Natural killer cell (primary cell): ENCODE measurements at regions not wholly inside any gene's neighbourhood (a gene's known extent, or its start where the extent isn't known, plus 50 kb on each side); places are given as distances from the start of the nearest gene placed in this dataset.

Experiments used
- ATAC-seq, 3 donors: fragments of 150-1000 bp in 2 of 3; fragments of 200-7000 bp in 1 of 3; cut with Tn5 transposase; 1 replicate in 1 of 3; 2 replicates in 2 of 3; pipeline ENCODE4 v1.10.0; 2021; ENCODE audit warnings: mild to moderate bottlenecking in 2 of 3, moderate library complexity in 2 of 3
- DNase-seq, 2 donors: peaks; one replicate each; pipeline versions ENCODE4 v3.0.0 to v3.0.0-alpha.2; 2013 to 2021; ENCODE audit warnings: mixed read lengths in 1 of 2
- H3K27ac ChIP-seq: one replicate; pipeline ENCODE4 v1.5.1; 2013; ENCODE audit warnings: mild to moderate bottlenecking, low read length
- H3K27me3 ChIP-seq: one replicate; pipeline ENCODE4 v1.6.1; 2013; ENCODE audit warnings: low read length; ENCODE audit not compliant: control insufficient read depth, insufficient read depth
- H3K36me3 ChIP-seq: one replicate; pipeline ENCODE4 v1.6.1; 2013; ENCODE audit warnings: low read length; ENCODE audit not compliant: control insufficient read depth, insufficient read depth
- H3K4me1 ChIP-seq: one replicate; pipeline ENCODE4 v1.6.1; 2013; ENCODE audit warnings: low read length; ENCODE audit not compliant: control insufficient read depth, insufficient read depth
- H3K4me3 ChIP-seq: one replicate; pipeline ENCODE4 v1.5.1; 2013; ENCODE audit warnings: low read length
- H3K9me3 ChIP-seq: one replicate; pipeline ENCODE4 v1.6.1; 2013; ENCODE audit warnings: low read length; ENCODE audit not compliant: control insufficient read depth, insufficient read depth
- H3K27ac Mint-ChIP-seq, 2 donors: one replicate each; pipeline ENCODE4 v1.8.0; 2022; ENCODE audit warnings: mild to moderate bottlenecking in 2 of 2, mixed read lengths in 2 of 2, moderate library complexity in 1 of 2
- H3K27me3 Mint-ChIP-seq, 2 donors: one replicate each; pipeline ENCODE4 v1.8.0; 2022; ENCODE audit warnings: low read depth in 2 of 2, mixed read lengths in 2 of 2
- H3K36me3 Mint-ChIP-seq: one replicate; pipeline ENCODE4 v1.8.0; 2022; ENCODE audit warnings: mixed read lengths
- H3K4me1 Mint-ChIP-seq, 2 donors: one replicate each; pipeline ENCODE4 v1.8.0; 2022; ENCODE audit warnings: mixed read lengths in 2 of 2
- H3K4me3 Mint-ChIP-seq: one replicate; pipeline ENCODE4 v1.8.0; 2022; ENCODE audit warnings: mild to moderate bottlenecking, moderate library complexity, mixed read lengths
- H3K9me3 Mint-ChIP-seq, 2 donors: one replicate each; pipeline ENCODE4 v1.8.0; 2022; ENCODE audit warnings: mixed read lengths in 2 of 2
- CTCF ChIP-seq: fragments of 200-600 bp; IDR thresholded peaks from one replicate; pipeline ENCODE4 v1.8.0; 2022; ENCODE audit warnings: antibody characterized with exemption
- WGBS: methylation state at CpG from one replicate; pipeline ENCODE4 v1.1.7; 2013; ENCODE audit warnings: missing lambda C conversion rate; ENCODE audit not compliant: insufficient coverage; 5-methylcytosine and 5-hydroxymethylcytosine counted together
- intact Hi-C: fragments of 100-400 bp; cut with micrococcal nuclease; formaldehyde crosslinking; loops from one replicate; pipeline ENCODE4 v1.14.2; 2022

DNA sequence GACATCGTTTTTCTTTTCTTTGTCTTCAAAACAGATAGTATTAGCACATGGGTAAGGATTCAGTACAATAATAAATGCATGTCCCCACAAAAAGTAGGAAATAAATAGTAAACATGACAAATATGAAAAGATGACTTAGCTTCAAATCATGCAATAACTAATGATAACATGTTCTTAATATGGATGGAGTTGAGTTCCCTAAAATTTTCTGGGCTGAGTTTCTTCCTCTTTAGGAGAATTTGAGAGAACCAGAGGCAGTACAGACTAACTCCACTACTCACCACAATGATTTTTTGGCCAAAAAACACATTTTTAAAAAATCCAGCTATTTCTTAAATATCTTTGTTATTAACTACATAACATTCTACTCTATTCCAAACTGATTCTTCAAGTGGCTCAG lies 432.3 kb upstream of the HS3ST1 start:
- intact Hi-C loops = no loop called here
- no peaks in the 10 kb centered on the region for H3K27me3 ChIP-seq
- Mint-ChIP-seq H3K36me3 (no peaks in the 10 kb centered on the region), H3K9me3 (peaks cover 10 to 19% of the 10 kb centered on the region in 2 donors), H3K4me3 (no peak overlapping the region), H3K4me1 (no peaks in the 10 kb centered on the region), H3K27me3 (no peaks in the 10 kb centered on the region), H3K27ac (no peak overlapping the region)
- no peaks in the 10 kb centered on the region for H3K36me3 ChIP-seq
- no peak for DNase-seq
- TF ChIP-seq CTCF = no peak
- no peak for ATAC-seq
- H3K4me3 ChIP-seq = no peak overlapping the region
- WGBS = no CpG with 5 or more reads among the region's 1 CpG
- no peaks in the 10 kb centered on the region for H3K4me1 ChIP-seq
- H3K27ac ChIP-seq = no peak overlapping the region
- H3K9me3 ChIP-seq = peaks cover 5% of the 10 kb centered on the region

DNA sequence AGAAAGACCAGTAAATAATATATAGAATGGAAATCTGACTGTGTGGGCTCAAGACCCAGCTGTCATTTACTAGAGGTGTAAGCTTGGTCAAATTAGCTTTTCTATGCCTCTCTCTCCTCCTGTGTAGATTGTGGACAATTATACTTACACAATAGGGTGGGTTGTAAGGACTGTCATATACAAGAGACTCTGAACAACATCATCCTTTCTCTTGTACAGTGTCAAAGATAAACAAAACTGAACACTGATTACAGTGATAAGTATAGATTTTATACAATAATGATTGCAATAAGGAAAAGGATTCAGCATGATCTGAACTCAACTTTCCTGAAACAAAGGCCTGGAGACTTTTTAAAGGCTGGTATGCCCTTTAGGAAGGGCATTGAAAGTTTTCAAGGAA lies 429.2 kb upstream of the HS3ST1 start:
- Mint-ChIP-seq H3K36me3 (no peaks in the 10 kb centered on the region), H3K27ac (no peak overlapping the region), H3K4me1 (no peaks in the 10 kb centered on the region), H3K4me3 (no peak overlapping the region), H3K27me3 (no peaks in the 10 kb centered on the region), H3K9me3 (peaks cover 8 to 18% of the 10 kb centered on the region in 2 donors)
- Histone ChIP-seq H3K4me3 (no peak overlapping the region), H3K27ac (no peak overlapping the region), H3K9me3 (peaks cover 5% of the 10 kb centered on the region), H3K4me1 (no peaks in the 10 kb centered on the region), H3K36me3 (no peaks in the 10 kb centered on the region), H3K27me3 (no peaks in the 10 kb centered on the region)
- no peak for TF ChIP-seq CTCF
- DNase-seq = no peak
- ATAC-seq = no peak
- intact Hi-C loops = no loop called here

DNA sequence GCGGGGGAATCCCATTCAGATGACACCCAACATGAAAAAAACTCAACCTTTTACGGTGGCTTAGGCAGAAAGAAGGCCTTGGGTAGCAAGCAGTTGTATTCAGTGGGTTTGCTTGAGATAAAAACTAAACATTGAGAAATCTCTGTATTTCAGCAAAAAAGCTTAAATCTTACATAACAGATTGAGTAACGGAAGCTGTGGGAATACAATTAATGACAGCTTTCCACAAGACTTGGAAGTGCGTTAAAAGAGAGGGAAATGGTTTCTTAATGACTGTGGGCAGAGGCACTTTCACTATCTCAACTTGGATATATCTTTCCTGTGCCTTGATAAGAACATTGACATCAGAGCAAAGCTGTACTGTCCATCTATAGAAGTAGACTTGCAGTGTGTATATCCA lies 418.5 kb upstream of the HS3ST1 start:
- ATAC-seq (no peak), DNase-seq (no peak)
- no peak overlapping the region for H3K4me3 ChIP-seq
- intact Hi-C loops = no loop called here
- H3K9me3 ChIP-seq = no peaks in the 10 kb centered on the region
- H3K27ac Mint-ChIP-seq = no peak overlapping the region
- no peak overlapping the region for H3K27ac ChIP-seq
- H3K4me1 Mint-ChIP-seq = no peaks in the 10 kb centered on the region
- WGBS = 58% methylated on average over 2 of the region's 4 CpGs
- no peak overlapping the region for H3K4me3 Mint-ChIP-seq
- no peaks in the 10 kb centered on the region for H3K4me1 ChIP-seq
- H3K36me3 ChIP-seq = no peaks in the 10 kb centered on the region
- H3K27me3 ChIP-seq = no peaks in the 10 kb centered on the region
- H3K27me3 Mint-ChIP-seq = no peaks in the 10 kb centered on the region
- H3K36me3 Mint-ChIP-seq = no peaks in the 10 kb centered on the region
- peaks cover 4 to 7% of the 10 kb centered on the region in 2 donors for H3K9me3 Mint-ChIP-seq
- TF ChIP-seq CTCF = no peak

- no peaks in the 10 kb centered on the region for H3K4me1 Mint-ChIP-seq
Observed at GRCh38 chr4:11843927-11844326, 415.2 kb upstream of the HS3ST1 start.

More at GRCh38 chr4:11843927-11844326, 415.2 kb upstream of the HS3ST1 start:
- no peak for DNase-seq
- Mint-ChIP-seq H3K9me3 (peaks cover 4 to 16% of the 10 kb centered on the region in 2 donors), H3K36me3 (no peaks in the 10 kb centered on the region), H3K4me3 (no peak overlapping the region), H3K27ac (no peak overlapping the region), H3K27me3 (no peaks in the 10 kb centered on the region)
- ATAC-seq = no peak
- intact Hi-C loops = no loop called here
- Histone ChIP-seq H3K36me3 (no peaks in the 10 kb centered on the region), H3K9me3 (no peaks in the 10 kb centered on the region), H3K4me1 (no peaks in the 10 kb centered on the region), H3K27me3 (no peaks in the 10 kb centered on the region), H3K27ac (no peak overlapping the region), H3K4me3 (no peak overlapping the region)
- no peak for TF ChIP-seq CTCF
- 39% methylated on average over 4 of the region's 4 CpGs for WGBS
